HG03342 (cell line): ENCODE measurements at regions not wholly inside any gene's neighbourhood (a gene's known extent, or its start where the extent isn't known, plus 50 kb on each side); places are given as distances from the start of the nearest gene placed in this dataset.

Source experiments
- ATAC-seq: cut with Tn5 transposase; IDR thresholded peaks from one replicate; pipeline ENCODE4 v1.9.1; 2021; ENCODE audit warnings: mild to moderate bottlenecking, moderate library complexity; ENCODE audit not compliant: unreplicated experiment

DNA sequence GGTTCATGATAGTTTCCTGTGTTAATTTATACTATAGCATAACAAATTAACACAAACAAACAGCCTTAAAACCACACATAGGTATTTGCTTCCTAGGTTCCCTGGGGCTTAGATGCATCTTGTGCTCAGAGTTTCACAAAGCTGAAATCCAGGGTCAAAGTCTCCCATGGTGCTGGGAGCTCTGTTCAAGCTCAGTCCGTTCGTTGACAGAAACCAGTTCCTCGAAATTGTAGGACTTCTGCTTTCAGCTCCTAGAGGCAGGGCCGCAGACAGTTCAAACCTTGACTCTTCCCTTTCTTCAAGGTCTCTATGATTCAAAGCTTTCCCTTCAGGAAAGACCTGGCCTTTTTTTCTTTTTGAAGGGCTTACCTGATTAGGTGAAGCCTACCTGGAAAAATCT, 90.5 kb downstream of the VSTM2A start:
- no peak for ATAC-seq

- no peak for ATAC-seq
Observed at GRCh38 chr7:54629771-54630170, 87.6 kb downstream of the VSTM2A start.

- ATAC-seq: no peak
Observed at GRCh38 chr7:54622696-54623309, 80.6 kb downstream of the VSTM2A start.
